PC-3 (cell line): ENCODE measurements at regions not wholly inside any gene's neighbourhood (a gene's known extent, or its start where the extent isn't known, plus 50 kb on each side); places are given as distances from the start of the nearest gene placed in this dataset.

Source experiments
- ATAC-seq: fragments of 200-7000 bp; cut with Tn5 transposase; 2 replicates; pipeline ENCODE4 v1.9.1; 2020; ENCODE audit warnings: mild to moderate bottlenecking, moderate library complexity
- BruUV-seq: library from RNA; stranded (reverse); fragments of 400-500 nt; replicated peaks from 2 replicates; lab custom pipeline; 2021; lab: Mats Ljungman, UMichigan
- CTCF ChIA-PET: fragments of 300-600 bp; sonication (Branson Sonifier 250); formaldehyde crosslinking; loops from one replicate; lab custom pipeline; 2022; ENCODE audit warnings: antibody characterized with exemption; lab: Charles Lee
- POLR2A ChIA-PET: fragments of 300-600 bp; sonication (Branson Sonifier 250); formaldehyde crosslinking; loops from one replicate; lab custom pipeline; 2022; ENCODE audit warnings: antibody characterized with exemption; ENCODE audit not compliant: unreplicated experiment; lab: Charles Lee
- DNase-seq: peaks from one replicate; pipeline ENCODE4 v3.0.0-alpha.2; 2015
- H2AFZ ChIP-seq: fragments of 300-600 bp; sonication (generic); 2 replicates; pipeline ENCODE4 v1.6.0; 2016; ENCODE audit warnings: antibody characterized with exemption, low read length
- H3F3A ChIP-seq: fragments of 300-600 bp; sonication (generic); one replicate; pipeline ENCODE4 v1.6.0; 2017; ENCODE audit warnings: antibody characterized with exemption, low read length, control low read depth, mild to moderate bottlenecking; ENCODE audit not compliant: unreplicated experiment
- H3K27ac ChIP-seq: fragments of 300-600 bp; sonication (generic); 2 replicates; pipeline ENCODE4 v1.5.1; 2016; ENCODE audit warnings: mild to moderate bottlenecking, low read length
- H3K27me3 ChIP-seq: fragments of 300-600 bp; sonication (generic); 2 replicates; pipeline ENCODE4 v1.6.1; 2016; ENCODE audit warnings: low read length, mixed read lengths
- H3K36me3 ChIP-seq: fragments of 300-600 bp; sonication (generic); 2 replicates; pipeline ENCODE4 v1.6.1; 2016; ENCODE audit warnings: low read depth, mixed run types, low read length, mixed read lengths
- H3K4me1 ChIP-seq: fragments of 300-600 bp; sonication (generic); 2 replicates; pipeline ENCODE4 v1.5.1; 2016; ENCODE audit warnings: low read length; ENCODE audit not compliant: insufficient read depth
- H3K4me2 ChIP-seq: fragments of 300-600 bp; sonication (generic); 2 replicates; pipeline ENCODE4 v1.6.0; 2016; ENCODE audit warnings: low read length
- H3K4me3 ChIP-seq: fragments of 300-600 bp; sonication (generic); 2 replicates; pipeline ENCODE4 v1.5.1; 2016; ENCODE audit warnings: mild to moderate bottlenecking, low read length, mixed read lengths
- H3K79me2 ChIP-seq: fragments of 300-600 bp; sonication (generic); 2 replicates; pipeline ENCODE4 v1.6.1; 2017; ENCODE audit warnings: low read length, mixed read lengths
- H3K9ac ChIP-seq: fragments of 300-600 bp; sonication (generic); 2 replicates; pipeline ENCODE4 v1.6.0; 2016; ENCODE audit warnings: mild to moderate bottlenecking, low read length
- H3K9me2 ChIP-seq: fragments of 300-600 bp; sonication (generic); replicated peaks from 2 replicates; pipeline ENCODE4 v1.6.1; 2016; ENCODE audit warnings: mixed run types, low read length, mixed read lengths
- H3K9me3 ChIP-seq: fragments of 300-600 bp; sonication (generic); 2 replicates; pipeline ENCODE4 v1.6.1; 2016; ENCODE audit warnings: low read length, mixed read lengths
- H4K20me1 ChIP-seq: fragments of 300-600 bp; sonication (generic); 2 replicates; pipeline ENCODE4 v1.6.1; 2016; ENCODE audit warnings: low read length, mixed read lengths
- EZH2 ChIP-seq: fragments of 300-600 bp; sonication (generic); IDR thresholded peaks from one replicate; pipeline ENCODE4 v1.6.1; 2017; ENCODE audit warnings: antibody characterized with exemption, mild to moderate bottlenecking, low read length; ENCODE audit not compliant: unreplicated experiment
- EZH2phosphoT487 ChIP-seq: fragments of 300-600 bp; sonication (generic); IDR thresholded peaks from 2 replicates; pipeline ENCODE4 v1.6.1; 2018; ENCODE audit warnings: mild to moderate bottlenecking, antibody characterized with exemption, low read length, borderline replicate concordance
- intact Hi-C: fragments of 100-400 bp; cut with micrococcal nuclease; formaldehyde crosslinking; loops from 2 replicates; pipeline ENCODE4 v1.9.0; 2023
- TF ChIP-seq, protein P1 (sequence below): fragments of 300-600 bp; sonication (generic); conservative IDR thresholded peaks from 2 replicates; pipeline ENCODE4 v1.5.1; 2017; ENCODE audit warnings: antibody characterized with exemption, low read depth, mild to moderate bottlenecking, low read length

DNA sequence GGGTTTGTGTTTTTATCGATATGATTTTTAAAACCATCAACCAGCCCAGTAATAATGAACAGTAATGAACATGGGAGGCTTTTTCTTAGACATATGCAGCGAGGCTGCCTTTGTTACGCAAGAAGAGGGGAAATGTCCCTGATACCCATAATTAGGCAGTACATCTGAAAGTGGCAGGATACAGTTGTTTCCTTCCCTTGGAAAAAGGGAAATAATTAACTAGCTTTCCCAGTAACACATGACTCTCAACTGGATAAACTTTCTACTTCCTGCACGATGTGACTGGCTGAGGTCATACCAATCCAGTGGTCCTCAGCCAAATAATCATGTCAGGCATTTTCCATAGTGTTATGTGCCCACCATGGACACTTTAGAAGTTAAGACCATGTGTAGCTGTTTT, 431.6 kb upstream of the C9orf72 start:
- intact Hi-C loops: no loop called here
- DNase-seq (no peak), ATAC-seq (no peak)
- H3K9ac ChIP-seq: no peak overlapping the region
- TF ChIP-seq, protein P1, sequence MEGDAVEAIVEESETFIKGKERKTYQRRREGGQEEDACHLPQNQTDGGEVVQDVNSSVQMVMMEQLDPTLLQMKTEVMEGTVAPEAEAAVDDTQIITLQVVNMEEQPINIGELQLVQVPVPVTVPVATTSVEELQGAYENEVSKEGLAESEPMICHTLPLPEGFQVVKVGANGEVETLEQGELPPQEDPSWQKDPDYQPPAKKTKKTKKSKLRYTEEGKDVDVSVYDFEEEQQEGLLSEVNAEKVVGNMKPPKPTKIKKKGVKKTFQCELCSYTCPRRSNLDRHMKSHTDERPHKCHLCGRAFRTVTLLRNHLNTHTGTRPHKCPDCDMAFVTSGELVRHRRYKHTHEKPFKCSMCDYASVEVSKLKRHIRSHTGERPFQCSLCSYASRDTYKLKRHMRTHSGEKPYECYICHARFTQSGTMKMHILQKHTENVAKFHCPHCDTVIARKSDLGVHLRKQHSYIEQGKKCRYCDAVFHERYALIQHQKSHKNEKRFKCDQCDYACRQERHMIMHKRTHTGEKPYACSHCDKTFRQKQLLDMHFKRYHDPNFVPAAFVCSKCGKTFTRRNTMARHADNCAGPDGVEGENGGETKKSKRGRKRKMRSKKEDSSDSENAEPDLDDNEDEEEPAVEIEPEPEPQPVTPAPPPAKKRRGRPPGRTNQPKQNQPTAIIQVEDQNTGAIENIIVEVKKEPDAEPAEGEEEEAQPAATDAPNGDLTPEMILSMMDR: no peak
- TF ChIP-seq EZH2 (no peak), EZH2phosphoT487 (no peak)
- no peak overlapping the region for H3K4me3 ChIP-seq
- H3K79me2 ChIP-seq: no peaks in the 10 kb centered on the region
- no peak overlapping the region for H2AFZ ChIP-seq
- no peaks in the 10 kb centered on the region for H3K9me3 ChIP-seq
- ChIA-PET CTCF (no interaction called here), POLR2A (no interaction called here)
- no peak overlapping the region for H3K4me2 ChIP-seq
- no peaks in the 10 kb centered on the region for H3K36me3 ChIP-seq
- no peaks in the 10 kb centered on the region for H3F3A ChIP-seq
- BruUV-seq: no TSS peak
- no peaks in the 10 kb centered on the region for H3K4me1 ChIP-seq
- no peak overlapping the region for H3K27ac ChIP-seq
- no peaks in the 10 kb centered on the region for H4K20me1 ChIP-seq
- no peaks in the 10 kb centered on the region for H3K9me2 ChIP-seq
- H3K27me3 ChIP-seq: peaks cover 4% of the 10 kb centered on the region; the same call in 1 of the 2 replicates

DNA sequence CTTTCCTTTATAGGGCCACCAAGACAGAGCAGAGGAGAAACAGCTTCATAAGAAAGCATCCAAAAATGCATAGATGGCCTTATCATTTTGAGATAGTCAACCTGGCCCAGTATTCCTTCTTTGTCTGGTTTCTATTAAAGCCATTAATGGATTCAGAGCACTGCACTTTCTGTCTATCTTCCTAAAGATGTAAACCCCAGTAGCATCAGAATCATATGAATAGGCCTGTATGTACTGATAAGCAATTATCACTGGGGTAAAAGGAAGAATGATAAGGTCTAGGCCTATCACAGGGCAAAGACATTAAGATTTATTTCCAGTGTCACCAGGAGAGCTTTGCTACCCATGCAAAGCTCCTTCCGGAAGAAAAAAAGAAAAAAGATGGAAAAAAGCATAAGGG, 432.5 kb upstream of the C9orf72 start:
- ATAC-seq: no peak

DNA sequence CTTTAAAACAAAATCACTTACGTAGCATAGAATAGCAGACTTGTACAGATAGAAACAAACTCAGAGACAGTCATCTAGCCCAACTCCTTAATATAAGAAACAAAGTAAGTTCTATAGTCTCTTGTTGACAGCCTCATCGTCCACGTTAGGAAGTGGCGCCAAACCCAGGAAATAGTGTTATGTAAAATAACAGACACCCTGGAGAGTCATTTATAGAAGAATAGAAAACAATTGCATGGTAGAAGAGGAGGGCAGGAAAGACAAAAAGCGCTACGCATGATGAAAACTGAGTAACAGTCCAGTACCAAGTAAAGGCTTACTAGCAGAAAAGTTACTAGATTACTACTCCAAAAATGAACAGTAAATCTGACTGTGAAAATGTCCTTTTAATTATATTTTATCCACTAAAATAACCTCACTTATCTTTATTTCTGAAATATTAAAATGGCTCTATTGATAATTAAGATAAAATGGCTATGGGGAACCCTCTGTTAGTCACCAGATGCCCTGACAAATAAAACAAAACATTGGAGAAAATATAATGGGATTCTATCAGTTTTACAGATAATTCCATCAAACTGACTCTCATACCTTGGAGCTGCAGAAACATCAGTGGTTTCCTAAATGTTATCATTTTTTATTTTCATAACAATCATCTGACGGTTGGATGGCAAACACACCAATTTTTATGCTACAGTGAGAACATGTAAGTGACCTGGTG, 434.0 kb upstream of the C9orf72 start:
- no peak overlapping the region for H3K4me3 ChIP-seq
- CTCF ChIA-PET: no interaction called here
- H3K4me1 ChIP-seq: no peaks in the 10 kb centered on the region
- no peaks in the 10 kb centered on the region for H3K79me2 ChIP-seq
- BruUV-seq: no TSS peak
- H3K9me2 ChIP-seq: no peaks in the 10 kb centered on the region
- no peak overlapping the region for H2AFZ ChIP-seq
- H3K36me3 ChIP-seq: no peaks in the 10 kb centered on the region
- no peaks in the 10 kb centered on the region for H3F3A ChIP-seq
- no peak for TF ChIP-seq EZH2
- H3K9ac ChIP-seq: no peak overlapping the region
- DNase-seq (no peak), ATAC-seq (no peak)
- intact Hi-C loops: no loop called here
- peaks cover 4% of the 10 kb centered on the region; the same call in 1 of the 2 replicates for H3K27me3 ChIP-seq
- H3K9me3 ChIP-seq: no peaks in the 10 kb centered on the region
- H3K27ac ChIP-seq: no peak overlapping the region
- H4K20me1 ChIP-seq: no peaks in the 10 kb centered on the region
- H3K4me2 ChIP-seq: no peak overlapping the region
- POLR2A ChIA-PET: no interaction called here

More for the DNA sequence above, 432.5 kb upstream of the C9orf72 start:
- intact Hi-C loops: no loop called here
- Histone ChIP-seq H3K36me3 (no peaks in the 10 kb centered on the region), H3K9me3 (no peaks in the 10 kb centered on the region), H3K79me2 (no peaks in the 10 kb centered on the region), H2AFZ (no peak overlapping the region), H3K4me3 (no peak overlapping the region), H3K9ac (no peak overlapping the region), H3K4me2 (no peak overlapping the region), H3K27ac (no peak overlapping the region), H3F3A (no peaks in the 10 kb centered on the region), H3K9me2 (no peaks in the 10 kb centered on the region), H3K4me1 (no peaks in the 10 kb centered on the region), H4K20me1 (no peaks in the 10 kb centered on the region), H3K27me3 (peaks cover 4% of the 10 kb centered on the region; the same call in 1 of the 2 replicates)
- no peak for DNase-seq
- ChIA-PET POLR2A (no interaction called here), CTCF (no interaction called here)
- TF ChIP-seq, protein P1: no peak
- TF ChIP-seq EZH2 (no peak), EZH2phosphoT487 (no peak)
- no TSS peak for BruUV-seq
